Right hindlimb (tissue), 1 donor: ENCODE measurements at regions not wholly inside any gene's neighbourhood (a gene's known extent, or its start where the extent isn't known, plus 50 kb on each side); places are given as distances from the start of the nearest gene placed in this dataset.

Source experiments
- DNase-seq: peaks from one replicate; pipeline ENCODE4 v3.0.0-alpha.2; 2018

- peak; percentile 58 for DNase-seq
These were observed 189.9 kb upstream of the TANK start for GRCh38 chr2:160970052-160970965.

DNA sequence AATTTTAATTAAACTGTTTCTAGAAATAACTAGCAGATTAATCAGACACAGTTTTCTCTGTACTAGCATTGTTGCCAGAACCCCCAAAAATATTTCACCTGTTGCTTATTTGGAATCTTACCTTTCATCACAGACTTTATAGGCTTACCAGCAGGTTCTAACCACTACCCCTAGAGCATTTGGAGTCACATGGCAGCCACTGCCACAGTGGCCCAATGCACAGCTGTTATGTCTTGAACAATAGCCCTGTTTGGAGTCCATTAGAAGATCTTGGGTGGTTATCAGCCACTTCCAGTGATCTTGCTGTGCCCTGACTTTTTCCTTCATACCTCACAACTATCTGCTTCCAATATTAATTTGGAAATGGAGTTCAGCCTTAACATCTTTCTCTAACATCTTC is 186.2 kb upstream of the TANK start:
- no peak for DNase-seq

DNA sequence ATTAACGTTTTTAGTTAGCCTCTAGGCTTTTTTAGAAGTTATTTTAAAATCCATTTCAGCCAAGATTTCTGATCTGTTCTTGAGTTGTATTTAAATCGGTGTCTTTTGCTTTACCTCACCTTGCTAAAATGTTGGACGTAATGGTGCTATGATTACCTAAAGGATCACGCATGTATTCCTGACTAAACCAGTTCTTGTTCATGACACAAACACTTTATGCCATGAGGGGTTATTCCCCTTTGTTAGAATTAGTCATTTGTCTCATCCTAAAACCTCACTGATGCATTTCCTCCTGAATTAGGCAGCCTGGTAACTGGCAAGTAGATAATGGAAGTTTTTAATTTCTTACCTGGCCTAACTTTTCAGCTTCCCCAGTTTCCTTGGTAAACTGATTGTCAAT is 185.4 kb upstream of the TANK start:
- no peak for DNase-seq

DNA sequence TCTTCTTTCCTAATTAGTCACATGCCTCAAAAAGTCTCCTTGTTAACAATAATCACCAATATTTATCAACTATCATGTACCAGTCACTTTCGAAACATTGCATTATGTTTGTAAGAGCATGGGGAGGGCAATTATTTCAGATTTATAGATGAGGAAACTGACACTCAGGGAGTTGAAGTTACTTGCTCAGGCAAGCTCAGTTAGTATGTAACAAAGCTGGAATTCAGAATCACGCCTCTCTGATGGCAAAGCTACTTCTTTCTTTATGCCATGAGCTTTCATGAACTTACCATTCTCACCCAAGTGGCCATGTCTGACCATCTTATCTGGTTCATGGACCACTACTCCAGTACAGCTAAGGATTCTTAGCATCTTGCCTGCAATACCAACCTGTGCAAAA is 183.4 kb upstream of the TANK start:
- DNase-seq, result no peak

- no peak for DNase-seq
These were observed 182.9 kb upstream of the TANK start for GRCh38 chr2:160977376-160977775.

GRCh38 chr2:160977854-160978253 is 182.4 kb upstream of the TANK start:
- DNase-seq, result no peak

- peak; percentile 44 for DNase-seq
These were observed 175.7 kb upstream of the TANK start for GRCh38 chr2:160984426-160985077.

GRCh38 chr2:160989778-160990177 is 170.4 kb upstream of the TANK start:
- no peak for DNase-seq

GRCh38 chr2:160993654-160994061 is 166.6 kb upstream of the TANK start:
- DNase-seq, result no peak

DNA sequence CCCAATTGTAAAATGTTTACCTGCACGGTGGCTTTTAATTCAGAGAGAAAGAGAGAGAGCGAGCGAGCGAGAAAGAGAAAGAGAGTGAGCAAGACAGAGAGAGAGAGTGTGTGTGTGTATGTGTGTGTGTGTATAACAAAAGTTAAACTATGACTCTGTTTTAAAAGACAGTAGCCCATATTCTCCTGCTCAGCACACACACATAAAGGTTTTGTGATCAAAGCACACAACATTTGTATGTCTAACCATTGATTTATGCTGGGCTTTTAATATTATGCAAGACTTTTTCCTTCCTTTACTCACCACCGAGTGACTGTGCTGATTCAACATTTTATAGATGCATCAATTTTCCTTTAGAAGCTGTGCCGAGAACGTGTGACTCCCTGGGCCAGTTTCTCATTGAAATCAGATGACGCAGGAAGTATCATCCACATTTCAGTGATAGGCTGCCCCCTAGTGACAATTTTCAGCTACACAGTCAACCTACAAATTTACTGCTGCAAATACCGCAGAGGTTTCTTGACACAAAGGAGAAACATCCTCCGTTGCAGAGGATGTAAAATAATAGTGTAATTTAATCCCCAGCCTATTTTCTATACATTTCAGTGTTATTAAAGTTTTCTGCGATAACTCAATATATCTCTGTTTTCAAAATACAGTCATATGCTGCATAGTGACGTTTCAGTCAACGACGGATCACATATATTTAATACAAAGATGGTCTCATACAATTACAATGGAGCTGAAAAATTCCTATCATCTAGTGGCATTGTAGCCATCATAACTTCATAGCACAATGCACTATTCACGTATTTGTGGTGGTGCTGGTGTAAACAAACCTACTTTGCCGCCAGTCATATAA is 165.9 kb upstream of the TANK start:
- DNase-seq, result peak; percentile 81

- DNase-seq, result no peak
These were observed 163.6 kb upstream of the TANK start for GRCh38 chr2:160996584-160996983.

DNA sequence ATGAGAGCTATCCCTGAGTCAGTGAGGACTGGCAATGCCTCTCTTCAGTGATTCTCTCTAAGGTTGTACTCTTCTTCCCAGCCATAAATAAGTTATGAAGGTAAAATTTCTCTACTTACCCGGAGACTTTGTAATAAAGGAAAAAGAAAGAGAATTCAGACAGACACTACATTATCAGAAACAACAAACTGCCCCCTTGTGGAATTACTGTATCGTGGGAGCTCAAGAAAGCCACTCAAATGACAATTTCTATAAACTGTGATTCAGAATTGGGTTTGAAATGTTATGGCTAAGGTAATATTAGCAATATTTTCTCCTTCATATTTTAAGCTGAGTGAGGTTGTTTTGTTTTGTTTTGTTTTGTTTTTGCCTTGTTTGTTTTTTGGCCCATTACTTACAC is 155.8 kb upstream of the TANK start:
- no peak for DNase-seq

- DNase-seq, result no peak
These were observed 155.1 kb upstream of the TANK start for GRCh38 chr2:161005170-161005569.

- DNase-seq, result no peak
These were observed 151.9 kb upstream of the TANK start for GRCh38 chr2:161008311-161008710.

DNA sequence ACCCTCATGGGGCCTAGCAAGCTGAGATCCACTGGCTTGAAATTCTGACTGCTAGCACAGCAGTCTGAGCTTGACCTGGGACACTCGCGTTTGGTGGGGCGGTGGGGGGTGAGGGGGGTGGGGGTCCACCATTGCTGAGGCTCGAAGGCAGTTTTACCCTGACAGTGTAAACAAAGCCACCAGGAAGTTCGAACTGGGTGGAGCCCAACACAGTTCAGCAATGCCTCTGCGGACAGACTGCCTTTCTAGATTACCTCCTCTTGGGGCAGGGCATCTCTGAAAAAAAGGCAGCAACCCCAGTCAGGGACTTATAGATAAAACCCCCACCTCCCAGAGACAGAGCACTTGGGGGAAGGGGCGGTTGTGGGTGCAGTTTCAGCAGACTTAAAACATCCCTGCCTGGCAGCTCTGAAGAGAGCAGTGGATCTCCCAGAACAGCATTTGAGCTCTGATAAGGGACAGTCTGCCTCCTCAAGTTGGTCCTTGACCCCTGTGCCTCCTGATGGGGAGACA is 149.7 kb upstream of the TANK start:
- DNase-seq, result no peak

DNA sequence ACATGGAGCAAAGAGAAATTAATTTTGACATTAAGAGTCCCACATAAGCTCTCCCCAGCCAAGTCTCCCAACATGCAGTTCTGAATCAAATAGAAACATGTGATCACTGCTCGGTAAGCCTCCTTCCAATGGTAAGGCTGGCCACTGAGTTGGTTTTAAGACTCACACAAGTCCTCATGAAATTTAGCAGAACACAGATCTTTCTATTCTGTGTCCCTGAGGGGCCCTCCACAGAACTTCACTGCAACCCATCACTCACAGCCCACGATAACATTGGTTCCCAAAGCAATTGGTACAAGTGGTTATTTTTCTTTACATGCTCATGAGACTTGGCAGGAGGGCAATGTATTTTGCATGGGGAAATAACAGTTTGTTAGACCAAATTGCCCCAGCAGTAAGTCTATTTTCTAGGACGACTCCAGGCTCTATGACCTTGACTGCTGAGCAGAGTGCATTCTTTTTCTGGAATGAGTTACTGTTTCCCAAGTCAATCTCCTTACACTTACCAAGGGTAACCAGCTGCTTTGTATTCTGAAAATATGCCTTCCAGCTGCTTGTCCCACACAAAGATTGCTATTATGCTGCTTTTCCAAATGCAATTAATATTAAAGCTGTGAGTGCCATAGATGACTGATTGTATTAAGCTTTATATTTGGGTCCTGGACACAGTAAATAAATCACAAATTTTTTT is 142.3 kb upstream of the TANK start:
- no peak for DNase-seq

GRCh38 chr2:161019311-161019710 is 140.9 kb upstream of the TANK start:
- no peak for DNase-seq

DNA sequence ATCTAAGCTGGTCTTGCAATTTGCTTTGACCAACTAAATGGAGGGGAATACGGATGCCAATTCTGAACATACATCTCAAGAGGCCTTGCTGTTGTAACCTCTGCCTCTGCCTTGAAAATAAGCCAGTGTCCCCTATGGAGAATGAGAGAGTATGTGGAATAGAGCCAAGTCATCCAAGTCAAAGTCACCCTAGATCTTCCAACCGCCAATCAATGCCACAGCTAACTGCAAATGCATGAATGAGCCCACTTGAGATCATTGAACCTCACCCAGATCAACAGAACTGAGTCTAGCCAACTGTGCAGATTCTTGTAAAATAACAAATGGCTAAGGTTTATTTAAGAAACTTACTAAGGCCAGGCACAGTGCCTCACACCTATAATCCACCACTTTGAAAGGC is 139.8 kb upstream of the TANK start:
- no peak for DNase-seq

GRCh38 chr2:161028581-161028980 is 131.6 kb upstream of the TANK start:
- no peak for DNase-seq

DNA sequence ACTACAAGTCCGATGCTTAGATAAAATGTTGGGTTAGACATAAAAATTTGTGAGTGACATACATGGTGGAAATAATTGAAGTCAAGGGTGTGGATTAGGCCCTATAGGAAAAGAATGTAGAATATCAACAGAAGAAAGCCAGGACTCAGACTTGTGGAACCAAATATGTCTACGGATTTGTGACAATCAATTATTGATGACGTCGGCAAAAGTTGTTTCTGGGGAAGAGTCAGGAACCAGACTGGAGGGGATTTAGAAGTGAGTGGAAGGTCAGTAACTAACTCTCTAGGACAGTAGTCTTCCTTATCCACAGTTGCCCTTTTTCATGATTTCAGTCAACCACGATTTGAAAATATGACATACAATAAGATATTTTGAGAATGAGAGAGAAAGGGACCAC is 130.9 kb upstream of the TANK start:
- no peak for DNase-seq

DNA sequence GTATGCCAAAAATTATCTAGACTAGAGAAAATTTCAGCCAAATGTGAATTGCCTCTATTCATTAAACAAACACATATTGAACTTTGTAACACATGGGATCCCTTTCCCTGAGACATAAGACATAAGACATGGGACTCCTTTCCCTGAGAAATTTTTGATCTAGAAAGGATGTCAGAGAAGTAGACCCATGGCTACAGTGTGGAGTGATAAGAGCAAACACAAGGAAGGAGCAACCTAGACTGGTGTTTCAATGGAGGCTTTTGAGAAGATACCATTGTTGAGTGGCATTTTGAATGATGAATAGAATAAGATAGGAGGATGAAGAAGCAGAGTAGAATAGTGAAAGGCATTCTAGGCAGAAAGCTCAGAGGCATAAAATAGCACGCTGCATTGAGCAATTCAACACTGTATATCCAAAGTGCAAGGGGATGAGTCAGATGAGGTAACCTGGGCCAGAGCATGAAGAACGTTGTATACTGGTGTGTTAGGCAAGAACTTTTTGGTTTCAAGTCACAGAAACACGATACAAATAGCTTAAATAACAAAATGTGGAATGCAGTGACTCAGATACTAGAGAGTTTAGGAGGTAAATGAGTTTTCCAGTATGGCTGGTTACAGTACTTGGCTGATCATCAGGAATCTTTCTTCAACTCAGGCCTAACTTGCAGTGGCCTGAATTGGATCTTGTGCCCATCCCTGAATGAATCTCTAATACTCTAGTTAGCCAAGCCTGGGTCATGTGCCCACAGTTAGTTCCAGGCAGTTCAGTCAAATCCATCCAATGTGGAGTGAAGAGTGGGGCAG is 129.8 kb upstream of the TANK start:
- peak; percentile 27 for DNase-seq

DNA sequence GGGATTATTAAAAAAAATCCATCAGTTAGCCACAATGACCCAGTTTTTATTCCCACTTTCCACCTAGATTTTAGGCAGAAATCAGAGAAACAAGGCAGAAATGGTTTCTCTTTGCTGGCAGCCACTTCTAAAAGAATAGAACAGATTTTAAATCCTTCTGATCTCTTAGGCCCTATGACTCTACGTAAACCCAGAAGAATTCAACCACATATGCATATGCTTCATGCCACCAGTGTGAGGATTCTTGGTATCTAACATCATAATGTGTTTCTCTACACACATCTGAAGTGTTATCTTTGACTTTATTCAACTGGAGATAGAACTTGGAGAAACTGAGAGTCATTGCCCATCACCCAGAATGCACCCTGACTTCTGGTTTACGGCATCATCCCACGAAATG is 128.7 kb upstream of the TANK start:
- no peak for DNase-seq
